Left lung (tissue), 4 donors: ENCODE measurements at regions not wholly inside any gene's neighbourhood (a gene's known extent, or its start where the extent isn't known, plus 50 kb on each side); places are given as distances from the start of the nearest gene placed in this dataset.
A peak's percentile ranks its signal among the peaks of the same experiment; 100 is the strongest.
"Not testable (repeated sequence)": the region's sequence is repeated elsewhere in the genome, so short reads cannot be mapped to it uniquely, and the experiment has no call there.

Experiments
- ATAC-seq: fragments of 200-7000 bp; cut with Tn5 transposase; one replicate; pipeline ENCODE4 v1.9.1; 2020; ENCODE audit warnings: moderate library complexity
- DNase-seq, 4 donors: peaks; one replicate each; pipeline ENCODE4 v3.0.0-alpha.2; 2013 to 2020
- H3K27ac ChIP-seq, 2 donors: fragments of 200-600 bp; sonication (generic) in 1 of 2; one replicate each; pipeline versions ENCODE4 v1.5.0 to v1.8.0; 2020 to 2021
- H3K27me3 ChIP-seq, 2 donors: fragments of 200-600 bp; sonication (generic) in 1 of 2; one replicate each; pipeline versions ENCODE4 v1.5.0 to v1.8.0; 2020 to 2021
- H3K36me3 ChIP-seq, 2 donors: fragments of 200-600 bp; sonication (generic) in 1 of 2; one replicate each; pipeline versions ENCODE4 v1.5.0 to v1.8.0; 2020 to 2021
- H3K4me1 ChIP-seq, 2 donors: fragments of 200-600 bp; one replicate each; pipeline ENCODE4 v1.8.0; 2021
- H3K4me3 ChIP-seq, 2 donors: fragments of 200-600 bp; sonication (generic) in 1 of 2; one replicate each; pipeline versions ENCODE4 v1.5.0 to v1.8.0; 2020 to 2021; ENCODE audit warnings: mild to moderate bottlenecking in 1 of 2
- H3K9me3 ChIP-seq, 2 donors: fragments of 200-600 bp; sonication (generic) in 1 of 2; one replicate each; pipeline versions ENCODE4 v1.5.0 to v1.8.0; 2020 to 2021
- intact Hi-C, 2 donors: fragments of 100-400 bp; cut with DNase I; formaldehyde crosslinking; loops; one replicate each; pipeline versions ENCODE4 v1.11.2 to v1.14.2; 2022
- TF ChIP-seq, protein P1 (sequence below), 2 donors: fragments of 200-600 bp; sonication (generic) in 1 of 2; IDR thresholded peaks; one replicate each; pipeline versions ENCODE4 v1.5.0 to v1.8.0; 2021; ENCODE audit warnings: antibody characterized with exemption in 2 of 2
- donor health status: DM: no; HTN: yes; CAD: no.
- donor health status: DM: no; HTN: no; CAD: no.

DNA sequence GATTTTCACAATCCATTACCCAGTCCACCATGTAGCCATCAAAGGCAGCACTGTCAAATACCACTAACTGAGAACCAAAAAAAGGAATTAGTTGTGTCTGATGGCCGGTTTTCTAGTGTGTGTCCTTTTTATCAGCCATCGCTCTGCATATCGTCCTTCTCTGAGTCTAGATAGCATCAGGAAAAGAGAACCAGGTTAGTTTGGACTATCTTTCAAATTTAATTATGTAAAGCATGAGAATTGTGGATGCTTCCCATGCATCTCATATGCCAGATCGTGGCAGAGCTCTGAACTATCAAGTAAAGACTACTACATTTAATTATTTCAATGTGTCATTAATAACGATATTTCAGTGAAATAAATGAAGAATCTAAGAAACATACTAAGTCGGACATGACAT lies 691.9 kb downstream of the FAM181B start:
- DNase-seq (no peak), ATAC-seq (no peak)
- intact Hi-C loops, result no loop called here
- Histone ChIP-seq H3K36me3 (no peaks in the 10 kb centered on the region), H3K4me1 (no peaks in the 10 kb centered on the region), H3K27me3 (no peaks in the 10 kb centered on the region), H3K9me3 (no peaks in the 10 kb centered on the region), H3K27ac (no peak overlapping the region), H3K4me3 (no peak overlapping the region)
- TF ChIP-seq, protein P1, sequence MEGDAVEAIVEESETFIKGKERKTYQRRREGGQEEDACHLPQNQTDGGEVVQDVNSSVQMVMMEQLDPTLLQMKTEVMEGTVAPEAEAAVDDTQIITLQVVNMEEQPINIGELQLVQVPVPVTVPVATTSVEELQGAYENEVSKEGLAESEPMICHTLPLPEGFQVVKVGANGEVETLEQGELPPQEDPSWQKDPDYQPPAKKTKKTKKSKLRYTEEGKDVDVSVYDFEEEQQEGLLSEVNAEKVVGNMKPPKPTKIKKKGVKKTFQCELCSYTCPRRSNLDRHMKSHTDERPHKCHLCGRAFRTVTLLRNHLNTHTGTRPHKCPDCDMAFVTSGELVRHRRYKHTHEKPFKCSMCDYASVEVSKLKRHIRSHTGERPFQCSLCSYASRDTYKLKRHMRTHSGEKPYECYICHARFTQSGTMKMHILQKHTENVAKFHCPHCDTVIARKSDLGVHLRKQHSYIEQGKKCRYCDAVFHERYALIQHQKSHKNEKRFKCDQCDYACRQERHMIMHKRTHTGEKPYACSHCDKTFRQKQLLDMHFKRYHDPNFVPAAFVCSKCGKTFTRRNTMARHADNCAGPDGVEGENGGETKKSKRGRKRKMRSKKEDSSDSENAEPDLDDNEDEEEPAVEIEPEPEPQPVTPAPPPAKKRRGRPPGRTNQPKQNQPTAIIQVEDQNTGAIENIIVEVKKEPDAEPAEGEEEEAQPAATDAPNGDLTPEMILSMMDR (IDR thresholded peaks at IDR 0.05), result no peak

DNA sequence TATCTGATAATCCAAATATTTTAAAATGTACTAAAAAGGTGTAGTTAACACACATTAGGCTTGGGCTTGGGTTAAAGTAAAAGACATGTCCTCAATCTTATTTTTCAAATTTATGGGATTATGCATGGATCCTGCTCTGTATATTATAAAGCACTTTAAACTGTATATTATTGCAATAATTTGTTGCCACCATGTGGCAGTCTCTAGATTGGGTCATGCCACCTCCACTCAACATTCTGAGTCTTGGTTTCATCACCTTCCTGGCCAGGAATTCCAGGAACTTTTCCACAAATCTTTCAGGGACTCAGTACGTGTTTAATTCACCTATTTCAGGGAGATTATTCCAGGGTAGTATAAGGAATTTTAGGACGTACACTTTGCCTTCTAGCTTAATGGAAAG lies 695.5 kb downstream of the FAM181B start:
- Histone ChIP-seq H3K36me3 (no peaks in the 10 kb centered on the region), H3K27ac (no peak overlapping the region), H3K27me3 (no peaks in the 10 kb centered on the region), H3K4me1 (no peaks in the 10 kb centered on the region), H3K4me3 (no peak overlapping the region), H3K9me3 (no peaks in the 10 kb centered on the region)
- TF ChIP-seq, protein P1 (IDR thresholded peaks at IDR 0.05), result no peak
- ATAC-seq (no peak), DNase-seq (no peak)
- intact Hi-C loops, result no loop called here

DNA sequence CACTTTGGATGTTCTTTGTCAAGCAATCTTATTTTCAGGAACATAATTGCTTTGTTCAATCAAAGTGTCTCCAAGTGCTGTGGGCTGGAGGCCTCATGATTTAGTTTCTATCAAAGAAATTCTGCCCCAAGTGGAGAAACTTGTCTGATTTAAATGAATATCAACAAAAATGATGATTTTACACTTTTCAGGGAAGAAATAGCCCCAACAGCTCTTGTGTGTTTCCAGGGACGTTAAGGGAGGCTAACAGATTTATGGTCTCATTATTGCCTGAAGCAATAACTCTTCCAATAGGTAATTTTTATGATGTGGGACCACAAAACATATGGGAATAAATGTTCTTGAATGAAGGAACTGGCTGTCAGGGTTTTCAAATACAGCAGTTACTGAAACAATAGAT lies 699.1 kb downstream of the FAM181B start:
- H3K4me1 ChIP-seq, result no peaks in the 10 kb centered on the region
- DNase-seq (no peak), ATAC-seq (no peak)
- H3K36me3 ChIP-seq, result no peaks in the 10 kb centered on the region
- H3K27ac ChIP-seq, result no peak overlapping the region
- H3K4me3 ChIP-seq, result no peak overlapping the region
- no peaks in the 10 kb centered on the region for H3K27me3 ChIP-seq
- TF ChIP-seq, protein P1 (IDR thresholded peaks at IDR 0.05), result no peak
- intact Hi-C loops, result no loop called here
- no peaks in the 10 kb centered on the region for H3K9me3 ChIP-seq

DNA sequence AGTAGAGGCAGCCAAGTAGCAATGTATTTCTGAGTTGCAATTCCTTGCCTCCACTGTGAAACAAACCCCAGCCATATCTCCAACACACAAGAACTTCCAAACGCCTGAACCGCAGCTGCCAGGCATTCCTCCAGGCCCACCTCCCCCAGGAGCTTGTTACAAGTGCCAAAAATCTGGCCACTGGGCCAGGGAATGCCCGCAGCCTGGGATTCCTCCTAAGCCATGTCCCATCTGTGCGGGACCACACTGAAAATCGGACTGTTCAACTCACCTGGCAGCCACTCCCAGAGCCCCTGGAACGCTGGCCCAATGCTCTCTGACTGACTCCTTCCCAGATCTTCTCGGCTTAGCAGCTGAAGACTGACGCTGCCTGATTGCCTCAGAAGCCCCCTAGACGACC lies 706.3 kb downstream of the FAM181B start:
- ATAC-seq, H3K9me3 ChIP-seq, H3K27me3 ChIP-seq, H3K36me3 ChIP-seq, H3K27ac ChIP-seq, H3K4me1 ChIP-seq, H3K4me3 ChIP-seq, intact Hi-C loops: not testable (repeated sequence)
- DNase-seq, result peak in 1 of 4 donors; percentile 54

DNA sequence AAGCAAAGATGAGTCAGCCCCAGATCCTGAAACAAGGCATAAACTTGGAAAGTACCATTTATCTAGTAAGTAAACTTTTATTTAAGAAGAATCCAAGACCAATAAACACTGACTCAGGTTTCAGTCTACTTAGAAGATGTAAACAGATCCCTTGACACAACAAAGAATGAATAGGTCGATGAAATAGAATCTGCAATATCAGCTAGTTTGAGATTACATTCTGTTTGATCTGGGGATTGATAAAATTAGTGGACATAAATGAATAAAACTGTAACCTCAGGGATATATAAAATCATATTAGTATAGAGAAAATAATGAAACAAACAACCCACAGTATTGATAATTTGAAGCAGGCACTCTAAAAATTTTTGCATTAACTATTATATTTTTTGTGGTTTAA lies 708.9 kb downstream of the FAM181B start:
- Histone ChIP-seq H3K9me3 (no peaks in the 10 kb centered on the region), H3K27ac (no peak overlapping the region), H3K4me3 (no peak overlapping the region), H3K4me1 (no peaks in the 10 kb centered on the region), H3K27me3 (no peaks in the 10 kb centered on the region), H3K36me3 (no peaks in the 10 kb centered on the region)
- DNase-seq (no peak), ATAC-seq (no peak)
- TF ChIP-seq, protein P1 (IDR thresholded peaks at IDR 0.05), result no peak
- intact Hi-C loops, result no loop called here

DNA sequence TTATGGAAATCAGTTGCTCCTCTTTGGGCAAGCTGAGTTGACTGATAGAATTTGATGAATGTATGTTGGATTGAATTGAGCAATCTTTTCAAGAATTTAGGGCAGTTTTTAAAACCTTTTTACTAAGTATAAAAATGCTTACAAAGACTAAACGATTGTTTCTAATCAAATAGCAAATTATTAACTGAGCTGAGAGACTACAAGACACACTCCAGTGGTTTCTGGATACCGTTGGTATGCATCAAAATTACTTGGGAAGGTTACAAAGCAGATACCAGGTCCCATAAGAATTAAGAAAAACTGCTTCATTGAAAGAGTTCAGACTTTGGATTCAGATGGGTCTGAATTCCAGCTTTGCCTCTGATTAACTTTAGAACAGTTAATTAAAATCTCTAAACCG lies 721.4 kb downstream of the FAM181B start:
- ATAC-seq, result no peak
- Histone ChIP-seq H3K9me3 (no peaks in the 10 kb centered on the region), H3K4me1 (no peaks in the 10 kb centered on the region), H3K27ac (no peak overlapping the region), H3K4me3 (no peak overlapping the region), H3K36me3 (no peaks in the 10 kb centered on the region), H3K27me3 (no peaks in the 10 kb centered on the region)
- DNase-seq, result no peak
- TF ChIP-seq, protein P1 (IDR thresholded peaks at IDR 0.05), result no peak
- intact Hi-C loops, result no loop called here
